ENCODE measurements at regions not wholly inside any gene's neighbourhood (a gene's known extent, or its start where the extent isn't known, plus 50 kb on each side); places are given as distances from the start of the nearest gene placed in this dataset.

GRCh38 chr6:10268111-10268510, 146.8 kb downstream of the TFAP2A start:
- TF ChIP-seq SIN3A (IDR thresholded peaks at IDR 0.05; ENCODE audit: borderline replicate concordance, insufficient read depth, low read depth, low read length) = no peak
- no peak for TF ChIP-seq POLR2AphosphoS5 (IDR thresholded peaks at IDR 0.05; ENCODE audit: low read depth, low read length)
- TF ChIP-seq, protein P1, sequence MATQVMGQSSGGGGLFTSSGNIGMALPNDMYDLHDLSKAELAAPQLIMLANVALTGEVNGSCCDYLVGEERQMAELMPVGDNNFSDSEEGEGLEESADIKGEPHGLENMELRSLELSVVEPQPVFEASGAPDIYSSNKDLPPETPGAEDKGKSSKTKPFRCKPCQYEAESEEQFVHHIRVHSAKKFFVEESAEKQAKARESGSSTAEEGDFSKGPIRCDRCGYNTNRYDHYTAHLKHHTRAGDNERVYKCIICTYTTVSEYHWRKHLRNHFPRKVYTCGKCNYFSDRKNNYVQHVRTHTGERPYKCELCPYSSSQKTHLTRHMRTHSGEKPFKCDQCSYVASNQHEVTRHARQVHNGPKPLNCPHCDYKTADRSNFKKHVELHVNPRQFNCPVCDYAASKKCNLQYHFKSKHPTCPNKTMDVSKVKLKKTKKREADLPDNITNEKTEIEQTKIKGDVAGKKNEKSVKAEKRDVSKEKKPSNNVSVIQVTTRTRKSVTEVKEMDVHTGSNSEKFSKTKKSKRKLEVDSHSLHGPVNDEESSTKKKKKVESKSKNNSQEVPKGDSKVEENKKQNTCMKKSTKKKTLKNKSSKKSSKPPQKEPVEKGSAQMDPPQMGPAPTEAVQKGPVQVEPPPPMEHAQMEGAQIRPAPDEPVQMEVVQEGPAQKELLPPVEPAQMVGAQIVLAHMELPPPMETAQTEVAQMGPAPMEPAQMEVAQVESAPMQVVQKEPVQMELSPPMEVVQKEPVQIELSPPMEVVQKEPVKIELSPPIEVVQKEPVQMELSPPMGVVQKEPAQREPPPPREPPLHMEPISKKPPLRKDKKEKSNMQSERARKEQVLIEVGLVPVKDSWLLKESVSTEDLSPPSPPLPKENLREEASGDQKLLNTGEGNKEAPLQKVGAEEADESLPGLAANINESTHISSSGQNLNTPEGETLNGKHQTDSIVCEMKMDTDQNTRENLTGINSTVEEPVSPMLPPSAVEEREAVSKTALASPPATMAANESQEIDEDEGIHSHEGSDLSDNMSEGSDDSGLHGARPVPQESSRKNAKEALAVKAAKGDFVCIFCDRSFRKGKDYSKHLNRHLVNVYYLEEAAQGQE (IDR thresholded peaks at IDR 0.05; ENCODE audit: insufficient read depth in 1 of 2, low read depth in 2 of 2, low read length in 1 of 2) = no peak
- no peak for TF ChIP-seq TCF7L2 (IDR thresholded peaks at IDR 0.05; ENCODE audit: low read depth, low read length)
- TF ChIP-seq, protein P2, sequence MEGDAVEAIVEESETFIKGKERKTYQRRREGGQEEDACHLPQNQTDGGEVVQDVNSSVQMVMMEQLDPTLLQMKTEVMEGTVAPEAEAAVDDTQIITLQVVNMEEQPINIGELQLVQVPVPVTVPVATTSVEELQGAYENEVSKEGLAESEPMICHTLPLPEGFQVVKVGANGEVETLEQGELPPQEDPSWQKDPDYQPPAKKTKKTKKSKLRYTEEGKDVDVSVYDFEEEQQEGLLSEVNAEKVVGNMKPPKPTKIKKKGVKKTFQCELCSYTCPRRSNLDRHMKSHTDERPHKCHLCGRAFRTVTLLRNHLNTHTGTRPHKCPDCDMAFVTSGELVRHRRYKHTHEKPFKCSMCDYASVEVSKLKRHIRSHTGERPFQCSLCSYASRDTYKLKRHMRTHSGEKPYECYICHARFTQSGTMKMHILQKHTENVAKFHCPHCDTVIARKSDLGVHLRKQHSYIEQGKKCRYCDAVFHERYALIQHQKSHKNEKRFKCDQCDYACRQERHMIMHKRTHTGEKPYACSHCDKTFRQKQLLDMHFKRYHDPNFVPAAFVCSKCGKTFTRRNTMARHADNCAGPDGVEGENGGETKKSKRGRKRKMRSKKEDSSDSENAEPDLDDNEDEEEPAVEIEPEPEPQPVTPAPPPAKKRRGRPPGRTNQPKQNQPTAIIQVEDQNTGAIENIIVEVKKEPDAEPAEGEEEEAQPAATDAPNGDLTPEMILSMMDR (IDR thresholded peaks at IDR 0.05) = no peak
- Histone ChIP-seq H3K4me3 (ENCODE audit: low read depth in 2 of 2, low read length in 2 of 2) (no peak overlapping the region), H3K27ac (ENCODE audit: low read length) (no peak overlapping the region), H3K27me3 (ENCODE audit: control insufficient read depth, insufficient read depth, low read length) (no peaks in the 10 kb centered on the region), H3K36me3 (ENCODE audit: control insufficient read depth, insufficient read depth, low read length) (no peaks in the 10 kb centered on the region), H3K4me1 (ENCODE audit: control insufficient read depth, insufficient read depth, low read length) (0 out of 2 replicates have a peak, but pooled peaks cover 3% of the 10 kb centered on the region), H3K9me3 (ENCODE audit: control insufficient read depth, insufficient read depth, low read depth, low read length) (no peaks in the 10 kb centered on the region)
- ATAC-seq (no peak), DNase-seq (ENCODE audit: low read depth, low spot score) (no peak)
- ChIA-PET POLR2A (interaction anchor here (0.6 kb wide), 1 partner anchor 19 kb away, joined by 3 read pairs; no protein-coding TSS in a partner anchor), CTCF (no interaction called here)
- intact Hi-C loops (cut with micrococcal nuclease; ENCODE audit: unreplicated experiment) = no loop called here
- in situ Hi-C loops (cut with HindIII; ENCODE audit: low pct_unique_long_range_greater_than_20kb, low sequenced_read_pairs) = no loop called here
- BruUV-seq (replicated peaks) = no TSS peak

- intact Hi-C loops (cut with micrococcal nuclease; ENCODE audit: unreplicated experiment) = no loop called here
- no peaks in the 10 kb centered on the region for H3K9me3 ChIP-seq (ENCODE audit: control insufficient read depth, insufficient read depth, low read depth, low read length)
- H3K4me1 ChIP-seq (ENCODE audit: control insufficient read depth, insufficient read depth, low read length) = 0 out of 2 replicates have a peak, but pooled peaks cover 3% of the 10 kb centered on the region
- no TSS peak for BruUV-seq (replicated peaks)
- POLR2A ChIA-PET = no interaction called here
- H3K27ac ChIP-seq (ENCODE audit: low read length) = no peak overlapping the region
- no peaks in the 10 kb centered on the region for H3K27me3 ChIP-seq (ENCODE audit: control insufficient read depth, insufficient read depth, low read length)
- in situ Hi-C loops (cut with HindIII; ENCODE audit: low pct_unique_long_range_greater_than_20kb, low sequenced_read_pairs) = no loop called here
- TF ChIP-seq, protein P2 (IDR thresholded peaks at IDR 0.05) = no peak
- TF ChIP-seq TCF7L2 (IDR thresholded peaks at IDR 0.05; ENCODE audit: low read depth, low read length) (no peak), POLR2AphosphoS5 (IDR thresholded peaks at IDR 0.05; ENCODE audit: low read depth, low read length) (no peak), SIN3A (IDR thresholded peaks at IDR 0.05; ENCODE audit: borderline replicate concordance, insufficient read depth, low read depth, low read length) (no peak)
- TF ChIP-seq, protein P1 (IDR thresholded peaks at IDR 0.05; ENCODE audit: insufficient read depth in 1 of 2, low read depth in 2 of 2, low read length in 1 of 2) = no peak
- no peaks in the 10 kb centered on the region for H3K36me3 ChIP-seq (ENCODE audit: control insufficient read depth, insufficient read depth, low read length)
- DNase-seq (ENCODE audit: low read depth, low spot score) (no peak), ATAC-seq (no peak)
- H3K4me3 ChIP-seq (ENCODE audit: low read depth in 2 of 2, low read length in 2 of 2) = no peak overlapping the region
- CTCF ChIA-PET = no interaction called here
Observed at GRCh38 chr6:10266462-10266861, 148.4 kb downstream of the TFAP2A start.

All from Panc1 (cell line).